IMR-90 (cell line): ENCODE measurements at regions not wholly inside any gene's neighbourhood (a gene's known extent, or its start where the extent isn't known, plus 50 kb on each side); places are given as distances from the start of the nearest gene placed in this dataset.

Experiments used
- BHLHE40 ChIP-seq: fragments of 150-350 bp; IDR thresholded peaks from 2 replicates; pipeline ENCODE4 v1.6.1; 2016; ENCODE audit warnings: mild to moderate bottlenecking, low read depth, low read length
- CEBPB ChIP-seq: IDR thresholded peaks from 2 replicates; pipeline ENCODE4 v1.6.1; 2012; ENCODE audit warnings: low read depth, low read length, improper control_type of control experiment
- POLR2A ChIP-seq: IDR thresholded peaks from 2 replicates; pipeline ENCODE4 v1.6.1; 2012; ENCODE audit warnings: mild to moderate bottlenecking, low read depth, low read length
- RCOR1 ChIP-seq: IDR thresholded peaks from 2 replicates; pipeline ENCODE4 v1.6.1; 2012; ENCODE audit warnings: mild to moderate bottlenecking, low read length, improper control_type of control experiment; ENCODE audit not compliant: insufficient replicate concordance
- SMC3 ChIP-seq: fragments of 150-350 bp; IDR thresholded peaks from 2 replicates; pipeline ENCODE4 v1.6.1; 2016; ENCODE audit warnings: low read depth, mild to moderate bottlenecking, antibody characterized with exemption, low read length, moderate library complexity
- USF2 ChIP-seq: fragments of 150-350 bp; IDR thresholded peaks from 2 replicates; pipeline ENCODE4 v1.6.1; 2017; ENCODE audit warnings: mild to moderate bottlenecking, antibody characterized with exemption, low read length, low read depth
- TF ChIP-seq, protein P1 (sequence below): conservative IDR thresholded peaks from 2 replicates; pipeline ENCODE4 v1.5.1; 2012; ENCODE audit warnings: mild to moderate bottlenecking, low read depth, low read length, improper control_type of control experiment

- TF ChIP-seq POLR2A = no peak
- TF ChIP-seq, protein P1, sequence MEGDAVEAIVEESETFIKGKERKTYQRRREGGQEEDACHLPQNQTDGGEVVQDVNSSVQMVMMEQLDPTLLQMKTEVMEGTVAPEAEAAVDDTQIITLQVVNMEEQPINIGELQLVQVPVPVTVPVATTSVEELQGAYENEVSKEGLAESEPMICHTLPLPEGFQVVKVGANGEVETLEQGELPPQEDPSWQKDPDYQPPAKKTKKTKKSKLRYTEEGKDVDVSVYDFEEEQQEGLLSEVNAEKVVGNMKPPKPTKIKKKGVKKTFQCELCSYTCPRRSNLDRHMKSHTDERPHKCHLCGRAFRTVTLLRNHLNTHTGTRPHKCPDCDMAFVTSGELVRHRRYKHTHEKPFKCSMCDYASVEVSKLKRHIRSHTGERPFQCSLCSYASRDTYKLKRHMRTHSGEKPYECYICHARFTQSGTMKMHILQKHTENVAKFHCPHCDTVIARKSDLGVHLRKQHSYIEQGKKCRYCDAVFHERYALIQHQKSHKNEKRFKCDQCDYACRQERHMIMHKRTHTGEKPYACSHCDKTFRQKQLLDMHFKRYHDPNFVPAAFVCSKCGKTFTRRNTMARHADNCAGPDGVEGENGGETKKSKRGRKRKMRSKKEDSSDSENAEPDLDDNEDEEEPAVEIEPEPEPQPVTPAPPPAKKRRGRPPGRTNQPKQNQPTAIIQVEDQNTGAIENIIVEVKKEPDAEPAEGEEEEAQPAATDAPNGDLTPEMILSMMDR = no peak
- no peak for TF ChIP-seq CEBPB
- TF ChIP-seq SMC3 = no peak
- TF ChIP-seq USF2 = no peak
- TF ChIP-seq RCOR1 = no peak
- no peak for TF ChIP-seq BHLHE40
These were observed 569.8 kb downstream of the EDEM1 start for GRCh38 chr3:5757213-5757804.
